ENCODE measurements at regions not wholly inside any gene's neighbourhood (a gene's known extent, or its start where the extent isn't known, plus 50 kb on each side); places are given as distances from the start of the nearest gene placed in this dataset.

DNA sequence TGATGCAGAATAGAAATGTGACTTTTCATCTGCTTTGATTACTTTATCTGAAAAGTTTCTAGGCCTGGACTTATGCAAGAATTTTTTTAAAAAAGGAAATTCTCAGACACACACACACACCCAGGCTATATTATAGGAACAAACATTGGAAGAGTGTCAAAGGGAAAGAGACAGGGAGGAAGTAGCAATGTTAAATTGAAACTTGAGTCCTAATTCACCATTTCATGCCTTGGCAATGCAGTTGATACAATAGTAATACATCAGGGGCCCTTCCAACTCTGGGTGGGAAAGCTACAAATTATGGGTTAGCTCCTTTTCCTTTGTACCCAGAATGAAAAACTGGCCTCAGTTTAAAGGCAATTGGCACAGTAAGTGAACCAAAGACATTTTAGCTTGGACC lies 258.0 kb upstream of the LYZL1 start:
- peaks cover 2% of the 10 kb centered on the region for H3K9me3 Mint-ChIP-seq
- Histone ChIP-seq H3K4me3 (no peak overlapping the region), H3F3A (ENCODE audit: low read depth) (no peaks in the 10 kb centered on the region), H3K9ac (no peak overlapping the region), H3K27me3 (no peaks in the 10 kb centered on the region), H3K4me1 (no peaks in the 10 kb centered on the region), H3K36me3 (no peaks in the 10 kb centered on the region), H3K4me2 (no peak overlapping the region), H3K27ac (no peak overlapping the region), H2AFZ (replicated peaks) (no peak overlapping the region), H3K9me3 (ENCODE audit: low read depth) (no peaks in the 10 kb centered on the region), H4K20me1 (ENCODE audit: low read depth) (no peaks in the 10 kb centered on the region), H3K79me2 (ENCODE audit: low read depth) (no peaks in the 10 kb centered on the region)
- TF ChIP-seq EZH2phosphoT487 (IDR thresholded peaks at IDR 0.05) (no peak), EZH2 (IDR thresholded peaks at IDR 0.05) (no peak)
- TF ChIP-seq, protein P1, sequence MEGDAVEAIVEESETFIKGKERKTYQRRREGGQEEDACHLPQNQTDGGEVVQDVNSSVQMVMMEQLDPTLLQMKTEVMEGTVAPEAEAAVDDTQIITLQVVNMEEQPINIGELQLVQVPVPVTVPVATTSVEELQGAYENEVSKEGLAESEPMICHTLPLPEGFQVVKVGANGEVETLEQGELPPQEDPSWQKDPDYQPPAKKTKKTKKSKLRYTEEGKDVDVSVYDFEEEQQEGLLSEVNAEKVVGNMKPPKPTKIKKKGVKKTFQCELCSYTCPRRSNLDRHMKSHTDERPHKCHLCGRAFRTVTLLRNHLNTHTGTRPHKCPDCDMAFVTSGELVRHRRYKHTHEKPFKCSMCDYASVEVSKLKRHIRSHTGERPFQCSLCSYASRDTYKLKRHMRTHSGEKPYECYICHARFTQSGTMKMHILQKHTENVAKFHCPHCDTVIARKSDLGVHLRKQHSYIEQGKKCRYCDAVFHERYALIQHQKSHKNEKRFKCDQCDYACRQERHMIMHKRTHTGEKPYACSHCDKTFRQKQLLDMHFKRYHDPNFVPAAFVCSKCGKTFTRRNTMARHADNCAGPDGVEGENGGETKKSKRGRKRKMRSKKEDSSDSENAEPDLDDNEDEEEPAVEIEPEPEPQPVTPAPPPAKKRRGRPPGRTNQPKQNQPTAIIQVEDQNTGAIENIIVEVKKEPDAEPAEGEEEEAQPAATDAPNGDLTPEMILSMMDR (IDR thresholded peaks at IDR 0.05) = no peak
- H3K27me3 Mint-ChIP-seq (ENCODE audit: insufficient read depth, low read depth) = peaks cover 3% of the 10 kb centered on the region
- H3K4me1 Mint-ChIP-seq = peaks cover 4% of the 10 kb centered on the region
- H3K27ac Mint-ChIP-seq = no peak overlapping the region
- no peaks in the 10 kb centered on the region for H3K36me3 Mint-ChIP-seq
- DNase-seq (ENCODE audit: low spot score) = no peak
- H3K4me3 Mint-ChIP-seq = no peak overlapping the region

DNA sequence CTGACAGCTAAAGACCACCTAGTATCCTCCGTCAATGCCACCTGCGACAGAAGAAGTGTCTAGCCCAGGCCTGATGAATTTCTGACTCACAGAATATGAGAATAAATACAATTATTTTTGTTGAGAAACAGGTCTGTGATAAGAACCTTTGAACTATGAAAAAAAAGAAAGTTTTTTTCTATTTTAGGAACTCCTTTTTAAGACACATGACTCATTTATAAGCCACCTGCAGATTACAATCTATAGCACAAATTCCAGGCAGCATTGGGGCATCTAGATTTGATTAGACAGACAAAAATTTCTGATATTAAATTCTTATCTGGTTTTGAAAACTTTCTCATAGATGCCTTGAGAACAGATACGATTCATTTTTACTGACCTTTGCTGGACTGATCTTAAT lies 256.7 kb upstream of the LYZL1 start:
- no peak for TF ChIP-seq EZH2phosphoT487 (IDR thresholded peaks at IDR 0.05)
- TF ChIP-seq, protein P1 (IDR thresholded peaks at IDR 0.05) = no peak
- TF ChIP-seq EZH2 (IDR thresholded peaks at IDR 0.05) = no peak
- H3K9ac ChIP-seq = no peak overlapping the region
- H3K4me3 ChIP-seq = no peak overlapping the region
- no peak overlapping the region for H2AFZ ChIP-seq (replicated peaks)
- Mint-ChIP-seq H3K4me1 (peaks cover 4% of the 10 kb centered on the region), H3K27me3 (ENCODE audit: insufficient read depth, low read depth) (peaks cover 3% of the 10 kb centered on the region), H3K36me3 (no peaks in the 10 kb centered on the region), H3K27ac (no peak overlapping the region), H3K4me3 (no peak overlapping the region), H3K9me3 (peaks cover 2% of the 10 kb centered on the region)
- no peak overlapping the region for H3K27ac ChIP-seq
- H3K9me3 ChIP-seq (ENCODE audit: low read depth) = no peaks in the 10 kb centered on the region
- no peaks in the 10 kb centered on the region for H4K20me1 ChIP-seq (ENCODE audit: low read depth)
- no peak overlapping the region for H3K4me2 ChIP-seq
- no peaks in the 10 kb centered on the region for H3K36me3 ChIP-seq
- DNase-seq (ENCODE audit: low spot score) = no peak
- no peaks in the 10 kb centered on the region for H3F3A ChIP-seq (ENCODE audit: low read depth)
- H3K79me2 ChIP-seq (ENCODE audit: low read depth) = no peaks in the 10 kb centered on the region
- H3K27me3 ChIP-seq = no peaks in the 10 kb centered on the region
- H3K4me1 ChIP-seq = no peaks in the 10 kb centered on the region

DNA sequence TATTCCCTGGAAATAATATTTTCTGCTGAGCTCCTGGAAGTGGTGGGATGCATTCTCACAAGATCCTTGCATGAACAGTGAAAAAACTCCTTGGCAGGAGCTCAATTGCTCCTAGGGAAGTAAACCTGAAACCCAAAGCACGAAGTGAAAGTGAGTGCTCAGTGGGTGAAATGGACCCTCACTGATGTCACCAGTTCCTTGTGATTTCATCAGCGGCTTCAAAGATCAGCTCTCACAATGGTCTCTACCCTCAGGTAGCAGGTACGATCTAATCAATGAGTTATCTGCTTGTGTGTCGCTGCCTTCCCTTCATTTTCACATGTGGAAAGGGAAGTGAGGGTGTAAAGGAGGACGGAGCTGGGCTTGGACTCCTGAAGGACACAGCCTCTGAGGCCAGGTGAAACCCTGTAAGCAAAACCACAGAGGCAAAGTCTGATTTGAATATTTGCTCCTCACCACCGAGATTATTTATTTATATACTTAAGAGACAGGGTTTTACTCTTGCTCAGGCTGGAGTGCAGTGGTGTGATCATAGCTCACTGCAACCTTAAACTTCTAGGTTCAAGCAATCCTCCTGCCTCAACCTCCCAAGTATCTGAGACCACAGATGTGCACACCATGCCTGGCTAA lies 255.4 kb upstream of the LYZL1 start:
- Histone ChIP-seq H2AFZ (replicated peaks) (no peak overlapping the region), H4K20me1 (ENCODE audit: low read depth) (no peaks in the 10 kb centered on the region), H3F3A (ENCODE audit: low read depth) (no peaks in the 10 kb centered on the region), H3K36me3 (no peaks in the 10 kb centered on the region), H3K4me3 (no peak overlapping the region), H3K4me2 (no peak overlapping the region), H3K9me3 (ENCODE audit: low read depth) (no peaks in the 10 kb centered on the region), H3K9ac (no peak overlapping the region), H3K27me3 (no peaks in the 10 kb centered on the region), H3K27ac (no peak overlapping the region), H3K79me2 (ENCODE audit: low read depth) (no peaks in the 10 kb centered on the region), H3K4me1 (no peaks in the 10 kb centered on the region)
- Mint-ChIP-seq H3K4me3 (no peak overlapping the region), H3K36me3 (no peaks in the 10 kb centered on the region), H3K4me1 (peaks cover 2% of the 10 kb centered on the region), H3K27ac (no peak overlapping the region), H3K27me3 (ENCODE audit: insufficient read depth, low read depth) (peaks cover 6% of the 10 kb centered on the region), H3K9me3 (peaks cover 2% of the 10 kb centered on the region)
- DNase-seq (ENCODE audit: low spot score) = no peak
- no peak for TF ChIP-seq EZH2 (IDR thresholded peaks at IDR 0.05)
- TF ChIP-seq, protein P1 (IDR thresholded peaks at IDR 0.05) = no peak
- no peak for TF ChIP-seq EZH2phosphoT487 (IDR thresholded peaks at IDR 0.05)

All from neural progenitor cell (in vitro differentiated cells).